GM12878 (cell line): ENCODE measurements at regions not wholly inside any gene's neighbourhood (a gene's known extent, or its start where the extent isn't known, plus 50 kb on each side); places are given as distances from the start of the nearest gene placed in this dataset.

ENCODE experiments used
- ATAC-seq: fragments of 200-7000 bp; cut with Tn5 transposase; 3 replicates; pipeline ENCODE4 v1.9.1; 2020; ENCODE audit warnings: mild to moderate bottlenecking, moderate library complexity
- BruUV-seq: library from RNA; stranded (reverse); fragments of 400-500 nt; replicated peaks from 2 replicates; lab custom pipeline; 2021; lab: Mats Ljungman, UMichigan
- CTCF ChIA-PET: fragments of 300-600 bp; sonication (Branson Sonifier 250); formaldehyde crosslinking; extraction: SDS; loops from one replicate; lab custom pipeline; 2021; ENCODE audit warnings: inconsistent platforms; lab: Yijun Ruan, JAX
- POLR2A ChIA-PET: fragments of 350-600 bp; formaldehyde crosslinking; extraction: SDS; loops from one replicate; lab custom pipeline; 2021; ENCODE audit warnings: inconsistent platforms; lab: Charles Lee
- RAD21 ChIA-PET: fragments of 300-600 bp; sonication (Branson Sonifier 250); formaldehyde crosslinking; loops from one replicate; lab custom pipeline; 2023; ENCODE audit warnings: antibody characterized with exemption; ENCODE audit not compliant: unreplicated experiment; lab: Charles Lee
- SMC1A ChIA-PET: fragments of 300-600 bp; sonication (Branson Sonifier 250); formaldehyde crosslinking; loops from one replicate; lab custom pipeline; 2023; ENCODE audit not compliant: unreplicated experiment, uncharacterized antibody; lab: Charles Lee
- DNase-seq: peaks from one replicate; pipeline ENCODE4 v3.0.0-alpha.2; 2011; ENCODE audit warnings: low read depth, low spot score
- FAIRE-seq: peaks from 3 replicates; lab custom pipeline; 2011; peaks lifted over from hg19 to GRCh38; lab: Jason Lieb, UNC
- H2AFZ ChIP-seq: 2 replicates; pipeline ENCODE4 v1.6.0; 2011; ENCODE audit warnings: low read depth, low read length, control low read depth; ENCODE audit not compliant: control insufficient read depth
- H3K27ac ChIP-seq: 2 replicates; pipeline ENCODE4 v1.5.1; 2011; ENCODE audit warnings: control low read depth; ENCODE audit not compliant: control insufficient read depth, insufficient read depth
- H3K27me3 ChIP-seq, 2 experiments: replicated peaks in 1 of 2; 2 replicates each; pipeline versions ENCODE4 v1.6.0 to v1.6.1; 2011; ENCODE audit warnings: low read length in 1 of 2; ENCODE audit not compliant: control insufficient read depth in 2 of 2, insufficient read depth in 2 of 2
- H3K36me3 ChIP-seq, 2 experiments: 2 replicates each; pipeline ENCODE4 v1.5.1; 2011; ENCODE audit warnings: low read length in 1 of 2; ENCODE audit not compliant: control insufficient read depth in 2 of 2, insufficient read depth in 2 of 2
- H3K4me1 ChIP-seq: 2 replicates; pipeline ENCODE4 v1.6.1; 2011; ENCODE audit warnings: mild to moderate bottlenecking, low read length, moderate library complexity, mixed read lengths; ENCODE audit not compliant: control insufficient read depth, insufficient read depth
- H3K4me2 ChIP-seq: 2 replicates; pipeline ENCODE4 v1.6.0; 2011; ENCODE audit warnings: control low read depth; ENCODE audit not compliant: control insufficient read depth, insufficient read depth
- H3K4me3 ChIP-seq: fragments of 200-600 bp; sonication (generic); 2 replicates; pipeline ENCODE4 v1.5.1; 2016
- H3K79me2 ChIP-seq: 2 replicates; pipeline ENCODE4 v1.6.0; 2011; ENCODE audit warnings: low read length; ENCODE audit not compliant: control insufficient read depth, insufficient read depth
- H3K9ac ChIP-seq: 2 replicates; pipeline ENCODE4 v1.8.0; 2011; ENCODE audit warnings: low read length, control low read depth, mixed read lengths; ENCODE audit not compliant: control insufficient read depth, insufficient read depth
- H3K9me3 ChIP-seq: replicated peaks from 3 replicates; pipeline ENCODE4 v1.5.1; 2011; ENCODE audit warnings: mild to moderate bottlenecking, low read length; ENCODE audit not compliant: control insufficient read depth, insufficient read depth
- H4K20me1 ChIP-seq: 2 replicates; pipeline ENCODE4 v1.6.0; 2011; ENCODE audit not compliant: control insufficient read depth, insufficient read depth
- CEBPB ChIP-seq, 2 experiments: fragments of 150-350 bp in 1 of 2; IDR thresholded peaks; 2 replicates each; pipeline ENCODE4 v1.6.1; 2012 to 2014; ENCODE audit warnings: low read depth in 2 of 2, low read length in 2 of 2, borderline replicate concordance in 1 of 2, inconsistent platforms in 1 of 2
- EP300 ChIP-seq, 2 experiments: fragments of 150-350 bp in 1 of 2; IDR thresholded peaks; 2 replicates each; pipeline ENCODE4 v1.6.1; 2011 to 2012; ENCODE audit warnings: low read depth in 2 of 2, low read length in 2 of 2, borderline replicate concordance in 1 of 2, improper control_type of control experiment in 1 of 2, inconsistent platforms in 1 of 2; ENCODE audit not compliant: control insufficient read depth in 1 of 2
- MEF2B ChIP-seq: fragments of 450-650 bp; IDR thresholded peaks from 2 replicates; pipeline ENCODE4 v1.6.1; 2018; ENCODE audit warnings: mild to moderate bottlenecking, moderate library complexity; ENCODE audit not compliant: partially characterized antibody, poor library complexity, severe bottlenecking
- MYB ChIP-seq: fragments of 150-350 bp; IDR thresholded peaks from 2 replicates; pipeline ENCODE4 v1.6.1; 2014; ENCODE audit warnings: mild to moderate bottlenecking, low read depth, low read length, borderline replicate concordance
- SMARCA5 ChIP-seq: fragments of 450-650 bp; IDR thresholded peaks from 2 replicates; pipeline ENCODE4 v1.6.1; 2017; ENCODE audit warnings: mild to moderate bottlenecking
- SUPT20H ChIP-seq: IDR thresholded peaks from 2 replicates; pipeline ENCODE4 v1.6.1; 2011; ENCODE audit warnings: low read depth, mild to moderate bottlenecking, low read length, moderate library complexity, borderline replicate concordance; ENCODE audit not compliant: control insufficient read depth
- in situ Hi-C: fragments of 300-500 bp; cut with MboI; formaldehyde crosslinking; loops from 9 replicates; pipeline ENCODE4 v1.14.3; 2018; ENCODE audit warnings: mixed read lengths
- intact Hi-C: fragments of 100-400 bp; cut with micrococcal nuclease; formaldehyde crosslinking; loops from one replicate; pipeline ENCODE4 v1.14.2; 2022; ENCODE audit not compliant: unreplicated experiment
- TF ChIP-seq, protein P1 (sequence below): IDR thresholded peaks from 2 replicates; pipeline ENCODE4 v1.6.1; 2012; ENCODE audit warnings: low read depth, low read length, improper control_type of control experiment
- TF ChIP-seq, protein P2 (sequence below): fragments of 150-350 bp; IDR thresholded peaks from 2 replicates; pipeline ENCODE4 v1.6.1; 2014; ENCODE audit warnings: mild to moderate bottlenecking, low read depth, low read length

DNA sequence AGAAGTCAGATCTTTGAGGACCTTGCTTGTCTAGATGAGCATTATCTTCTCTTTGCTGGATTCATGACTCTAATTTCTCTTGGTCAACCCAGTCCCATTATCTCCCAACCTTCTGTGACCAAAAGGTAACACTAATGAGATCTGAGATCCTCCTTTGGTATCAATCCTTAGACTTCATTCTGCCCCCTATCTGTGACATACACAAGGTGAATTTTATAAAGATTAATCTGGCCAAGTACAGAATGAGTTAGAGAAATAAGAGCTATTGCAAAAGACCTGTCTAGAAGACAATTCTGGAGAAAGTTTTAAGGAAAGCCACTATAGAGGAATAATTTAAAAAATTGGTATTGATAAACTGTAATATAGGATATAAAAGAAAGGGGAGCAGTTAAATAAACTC lies 113.8 kb upstream of the KCNMB2 start:
- ChIA-PET POLR2A (no interaction called here), CTCF (interaction anchor here (1.0 kb wide), 1 partner anchor 9 kb away, joined by 3 read pairs; no protein-coding TSS in a partner anchor), RAD21 (interaction anchor here (2.2 kb wide), 1 partner anchor 13 kb away, joined by 5 read pairs; no protein-coding TSS in a partner anchor), SMC1A (interaction anchor here (0.6 kb wide), 1 partner anchor 387 kb away, joined by 3 read pairs; no protein-coding TSS in a partner anchor)
- H3K4me2 ChIP-seq: no peak overlapping the region
- H3K79me2 ChIP-seq: no peaks in the 10 kb centered on the region
- FAIRE-seq (no peak), ATAC-seq (no peak), DNase-seq (no peak)
- no peaks in the 10 kb centered on the region for H3K27me3 ChIP-seq
- no peaks in the 10 kb centered on the region for H4K20me1 ChIP-seq
- intact Hi-C loops: no loop called here
- H3K9me3 ChIP-seq: no peaks in the 10 kb centered on the region; the same call in 2 of the 3 replicates
- no peak overlapping the region for H3K4me3 ChIP-seq
- TF ChIP-seq MYB (no peak), EP300 (IDR thresholded peaks at IDR 0.05; ENCODE audit: borderline replicate concordance in 1 of 2, control insufficient read depth in 1 of 2, low read depth in 2 of 2, low read length in 2 of 2) (no peak), SMARCA5 (no peak), MEF2B (no peak), SUPT20H (no peak), CEBPB (IDR thresholded peaks at IDR 0.05; ENCODE audit: borderline replicate concordance in 1 of 2, low read depth in 2 of 2, low read length in 2 of 2) (no peak)
- TF ChIP-seq, protein P1, sequence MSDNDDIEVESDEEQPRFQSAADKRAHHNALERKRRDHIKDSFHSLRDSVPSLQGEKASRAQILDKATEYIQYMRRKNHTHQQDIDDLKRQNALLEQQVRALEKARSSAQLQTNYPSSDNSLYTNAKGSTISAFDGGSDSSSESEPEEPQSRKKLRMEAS: no peak
- TF ChIP-seq, protein P2, sequence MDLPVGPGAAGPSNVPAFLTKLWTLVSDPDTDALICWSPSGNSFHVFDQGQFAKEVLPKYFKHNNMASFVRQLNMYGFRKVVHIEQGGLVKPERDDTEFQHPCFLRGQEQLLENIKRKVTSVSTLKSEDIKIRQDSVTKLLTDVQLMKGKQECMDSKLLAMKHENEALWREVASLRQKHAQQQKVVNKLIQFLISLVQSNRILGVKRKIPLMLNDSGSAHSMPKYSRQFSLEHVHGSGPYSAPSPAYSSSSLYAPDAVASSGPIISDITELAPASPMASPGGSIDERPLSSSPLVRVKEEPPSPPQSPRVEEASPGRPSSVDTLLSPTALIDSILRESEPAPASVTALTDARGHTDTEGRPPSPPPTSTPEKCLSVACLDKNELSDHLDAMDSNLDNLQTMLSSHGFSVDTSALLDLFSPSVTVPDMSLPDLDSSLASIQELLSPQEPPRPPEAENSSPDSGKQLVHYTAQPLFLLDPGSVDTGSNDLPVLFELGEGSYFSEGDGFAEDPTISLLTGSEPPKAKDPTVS: no peak
- no peaks in the 10 kb centered on the region for H3K36me3 ChIP-seq
- H3K9ac ChIP-seq: no peak overlapping the region
- no TSS peak for BruUV-seq
- H3K27ac ChIP-seq: no peak overlapping the region
- H2AFZ ChIP-seq: no peak overlapping the region
- in situ Hi-C loops: no loop called here
- H3K4me1 ChIP-seq: no peaks in the 10 kb centered on the region
